NCI-H1417 treated with DMSO at 0.1 percent for 48 hours (cell line): ENCODE measurements at regions not wholly inside any gene's neighbourhood (a gene's known extent, or its start where the extent isn't known, plus 50 kb on each side); places are given as distances from the start of the nearest gene placed in this dataset.
"Not testable (repeated sequence)": the region's sequence is repeated elsewhere in the genome, so short reads cannot be mapped to it uniquely, and the experiment has no call there.

Source experiments
- DNase-seq: peaks from one replicate; lab custom pipeline; 2025; lab: John Stamatoyannopoulos, UW

DNA sequence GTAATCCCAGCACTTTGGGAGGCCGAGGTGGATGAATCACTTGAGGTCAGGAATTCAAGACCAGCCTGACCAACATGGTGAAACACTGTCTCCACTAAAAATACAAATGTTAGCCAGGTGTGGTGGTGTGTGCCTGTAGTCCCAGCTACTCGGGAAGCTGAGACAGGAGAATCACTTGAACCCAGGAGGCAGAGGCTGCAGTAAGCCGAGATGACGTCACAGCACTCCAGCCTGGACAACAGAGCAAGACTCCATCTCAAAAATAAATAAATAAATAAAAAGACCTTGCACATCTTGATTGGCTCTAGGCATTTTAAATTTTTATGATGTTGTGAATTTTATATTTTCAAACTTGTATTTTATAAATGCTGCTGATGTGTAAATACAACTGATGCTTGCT lies 141.7 kb downstream of the ARRDC3 start:
- DNase-seq: not testable (repeated sequence)

DNA sequence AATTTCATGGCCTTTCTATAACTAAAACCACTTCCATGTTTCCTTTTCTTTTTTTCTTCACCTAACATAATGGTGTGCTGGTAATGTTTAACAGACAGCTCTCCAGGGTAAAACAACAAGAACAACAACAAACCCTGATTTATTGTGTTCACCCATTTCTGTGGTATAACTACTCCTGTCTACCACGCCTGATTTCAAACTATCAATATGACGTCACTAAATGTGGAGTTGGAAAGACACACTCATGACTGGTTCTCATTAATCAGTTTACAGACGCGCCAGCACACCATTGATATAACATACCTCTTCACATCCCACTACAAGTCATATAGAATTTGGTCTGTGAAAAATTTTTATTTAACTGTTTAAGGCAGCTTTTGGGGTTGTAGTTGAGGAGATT lies 142.9 kb downstream of the ARRDC3 start:
- DNase-seq: no peak

DNA sequence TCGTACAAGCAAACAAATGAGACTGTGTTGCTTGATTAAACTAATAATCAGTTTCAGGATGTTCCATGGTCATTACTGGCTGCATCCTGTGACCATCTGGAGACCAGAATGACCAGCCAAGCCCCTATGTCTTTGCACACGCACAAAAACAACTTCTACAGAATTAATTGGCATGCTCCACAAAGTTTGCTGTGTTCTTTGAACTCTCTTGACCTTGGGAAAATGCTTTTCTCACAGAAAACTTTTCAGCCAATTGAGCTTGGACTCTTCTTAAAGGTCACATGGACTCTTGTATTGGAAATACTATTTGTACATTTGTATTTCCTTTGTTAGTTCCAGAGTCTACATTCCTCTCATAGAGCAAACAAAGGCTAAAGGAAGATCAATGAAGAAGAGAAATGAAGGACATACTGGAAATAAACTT lies 147.8 kb downstream of the ARRDC3 start:
- DNase-seq: no peak

DNA sequence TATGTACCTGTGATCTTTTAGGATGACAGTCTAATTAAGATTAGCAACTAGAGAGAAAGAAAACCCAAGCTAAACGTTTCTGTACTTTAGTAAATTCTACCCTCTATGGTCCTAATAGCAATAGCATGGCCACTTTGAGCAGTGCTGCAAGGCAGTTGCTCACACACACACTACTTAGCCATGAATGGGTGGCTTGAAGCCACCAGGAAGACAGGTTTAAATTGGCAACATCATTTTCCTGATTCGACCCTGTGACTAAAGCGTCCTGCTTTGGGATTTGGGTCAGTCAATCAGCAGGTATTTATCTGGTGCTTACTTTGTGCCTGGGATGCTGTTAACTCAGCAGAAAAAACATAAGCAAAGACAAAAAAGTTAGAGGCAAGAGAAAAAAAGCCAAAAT lies 150.6 kb downstream of the ARRDC3 start:
- DNase-seq: no peak

DNA sequence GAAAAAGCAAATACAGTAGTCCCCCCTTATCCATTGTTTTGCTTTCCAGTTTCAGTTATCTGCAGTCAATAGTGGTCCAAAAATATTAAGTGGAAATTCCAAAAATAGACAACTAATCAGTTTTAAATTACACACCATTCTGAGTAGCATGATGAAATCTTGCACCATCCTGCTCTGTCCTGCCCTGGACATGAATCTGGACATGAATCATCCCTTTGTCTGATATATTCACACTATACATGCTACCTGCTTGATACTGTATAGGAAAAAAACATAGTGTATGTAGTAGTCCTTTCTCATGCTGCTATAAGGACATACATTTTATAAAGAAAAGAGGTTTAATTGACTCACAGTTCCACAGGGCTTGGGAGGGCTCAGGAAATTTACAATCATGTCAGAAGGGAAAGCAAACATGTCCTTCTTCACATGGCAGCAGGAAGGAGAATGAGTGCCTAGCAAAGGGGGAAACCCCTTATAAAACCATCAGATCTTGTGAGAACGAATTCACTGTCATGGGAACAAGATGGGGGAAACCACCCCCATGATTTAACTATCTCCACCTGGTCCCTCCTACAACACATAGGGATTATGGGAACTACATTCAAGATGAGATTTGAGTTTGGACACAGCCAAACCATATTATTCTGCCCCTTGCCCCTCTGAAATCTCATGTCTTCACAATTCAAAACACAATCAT lies 153.9 kb downstream of the ARRDC3 start:
- no peak for DNase-seq

DNA sequence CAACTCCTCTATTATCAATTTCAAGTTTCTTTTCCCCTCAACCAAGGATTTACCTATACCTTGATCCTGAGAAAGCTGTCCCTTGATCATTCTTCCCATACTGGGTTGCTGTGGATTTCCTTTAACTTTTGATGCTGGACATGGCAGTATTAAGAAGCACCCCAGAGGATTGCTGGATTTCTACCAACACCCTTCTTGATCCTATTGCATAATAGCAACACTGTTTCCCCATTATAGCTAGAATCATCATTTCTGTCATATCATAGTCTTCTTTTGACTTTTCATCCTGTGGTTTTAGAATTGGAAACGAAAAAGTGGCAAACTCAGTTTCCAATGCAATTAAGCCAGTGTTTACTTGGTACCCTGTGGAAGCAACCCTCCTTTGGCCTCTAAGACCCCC lies 154.9 kb downstream of the ARRDC3 start:
- DNase-seq: no peak

DNA sequence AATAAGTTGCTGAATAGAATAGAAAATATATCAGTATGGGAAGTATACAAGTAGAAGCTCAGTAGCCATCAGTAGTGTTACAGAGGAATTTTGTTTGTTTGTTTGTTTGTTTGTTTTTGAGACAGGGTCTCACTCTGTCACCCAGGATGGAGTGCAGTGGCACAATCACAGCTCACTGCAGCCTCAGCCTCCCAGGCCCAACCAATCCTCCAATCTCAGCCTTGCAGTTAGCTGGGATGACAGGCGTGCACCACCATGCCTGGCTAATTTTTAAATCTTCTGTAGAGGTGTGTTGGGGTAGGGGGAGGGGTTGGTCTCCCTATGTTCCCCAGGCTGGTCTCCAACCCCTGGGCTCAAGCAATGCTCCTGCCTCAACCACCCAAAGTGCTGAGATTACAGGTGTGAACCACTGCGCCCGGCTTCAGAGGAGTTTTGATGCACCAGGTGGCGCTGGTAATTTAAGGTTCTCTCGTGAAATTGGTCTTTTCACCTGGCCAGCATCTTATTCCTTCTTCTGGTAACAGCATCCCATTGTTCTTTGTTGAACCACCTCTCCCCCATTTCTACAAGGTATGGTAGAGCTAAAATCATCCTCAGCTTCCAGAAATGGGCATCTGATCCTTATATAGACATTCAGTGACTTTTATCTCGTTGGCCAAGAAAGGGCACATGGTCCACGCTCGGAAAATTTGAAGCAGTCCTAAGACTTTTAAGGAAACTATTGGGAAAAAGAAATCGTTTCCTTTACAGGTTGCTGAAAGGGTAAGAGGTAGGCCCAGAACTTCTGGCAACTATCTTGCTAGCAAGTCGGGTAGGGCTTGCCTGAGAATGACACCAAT lies 157.1 kb downstream of the ARRDC3 start:
- no peak for DNase-seq

DNA sequence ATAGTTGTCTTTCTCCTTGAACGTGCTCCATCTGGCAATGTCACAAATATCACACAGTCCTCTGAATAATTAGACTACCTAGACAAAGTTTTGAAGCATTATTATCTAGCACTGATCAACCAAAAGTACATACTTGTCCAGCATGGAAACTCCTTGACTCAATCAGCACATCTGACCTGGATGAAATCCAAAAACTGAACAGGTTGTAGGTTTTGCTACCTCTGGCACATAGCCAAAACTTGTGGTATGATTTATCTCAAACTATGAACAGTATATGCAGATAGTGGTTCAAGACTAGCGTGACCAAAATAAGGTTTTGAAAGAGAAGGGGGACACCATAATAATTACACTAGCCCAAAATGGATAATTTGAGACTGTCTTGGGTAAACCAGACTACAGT lies 158.1 kb downstream of the ARRDC3 start:
- DNase-seq: no peak

DNA sequence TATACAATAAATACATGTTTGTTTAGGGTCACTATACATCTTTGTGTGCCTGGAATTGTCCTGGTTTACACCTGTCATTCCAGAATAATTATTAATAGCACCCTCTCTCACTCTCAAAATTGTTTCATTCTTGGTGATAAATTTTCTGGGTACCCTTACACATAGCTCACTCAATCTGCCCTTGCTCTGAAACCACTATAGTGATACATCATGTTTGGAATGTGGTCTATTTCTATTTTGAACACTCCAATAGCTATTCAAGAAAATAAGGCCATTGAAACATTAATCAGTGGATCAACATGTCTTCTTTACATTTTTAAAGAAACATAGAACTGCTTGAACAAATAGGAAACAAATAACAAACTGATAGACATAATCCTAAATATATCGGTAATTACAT lies 158.7 kb downstream of the ARRDC3 start:
- no peak for DNase-seq

DNA sequence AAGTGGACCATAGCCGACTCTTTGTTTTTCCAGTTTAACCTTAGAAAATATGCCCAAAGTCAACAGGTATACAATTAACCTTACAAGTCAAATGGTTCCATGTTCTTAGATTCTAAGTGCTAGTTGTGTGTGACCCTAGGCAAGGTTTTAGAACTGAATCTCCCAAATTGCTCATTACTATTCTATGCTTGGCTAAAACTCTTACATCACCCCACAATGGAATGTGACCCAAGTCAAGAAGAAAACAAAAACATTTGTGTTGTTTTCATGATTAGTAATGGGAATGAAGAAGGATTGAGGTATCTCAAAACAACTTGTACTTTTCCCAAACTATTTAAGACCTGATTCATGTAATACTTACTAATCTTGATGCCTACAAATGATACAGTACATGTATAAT lies 159.2 kb downstream of the ARRDC3 start:
- DNase-seq: no peak

DNA sequence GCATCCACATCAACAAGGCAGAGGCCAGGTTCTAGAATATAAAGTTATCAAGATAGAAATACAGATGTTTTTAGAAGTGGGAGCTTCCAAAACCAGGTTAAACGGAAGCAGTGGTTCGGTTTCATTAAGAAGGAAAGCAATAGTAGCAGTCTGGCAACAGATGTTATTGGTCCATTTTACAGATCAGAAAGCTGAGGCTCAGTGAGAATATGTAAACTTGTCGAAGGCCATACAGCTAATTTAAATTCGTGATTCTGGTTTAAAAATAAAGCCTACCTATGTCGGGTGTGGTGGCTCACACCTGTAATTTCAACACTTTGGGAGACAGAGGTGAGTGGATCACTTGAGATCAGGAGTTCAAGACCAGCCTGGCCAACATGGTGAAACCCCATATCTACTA lies 160.6 kb downstream of the ARRDC3 start:
- no peak for DNase-seq

DNA sequence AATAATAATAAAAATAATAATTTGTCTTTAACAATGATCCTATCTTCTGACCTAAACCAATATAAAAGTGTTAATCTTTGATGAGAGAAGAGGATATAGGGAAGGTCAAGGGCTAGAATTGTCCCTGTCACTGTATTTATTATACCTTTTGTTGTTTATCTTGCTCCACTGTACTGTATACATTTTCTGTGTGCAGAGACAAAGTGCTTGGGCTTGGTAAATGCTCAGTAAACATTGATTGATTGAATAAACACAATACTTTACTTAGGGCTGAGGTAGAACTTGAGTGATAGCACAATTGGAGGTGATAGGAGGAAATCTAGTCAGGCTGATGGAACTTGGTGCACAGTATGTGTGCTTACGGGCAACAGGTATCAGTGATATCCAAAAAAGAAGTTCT lies 161.2 kb downstream of the ARRDC3 start:
- DNase-seq: no peak

DNA sequence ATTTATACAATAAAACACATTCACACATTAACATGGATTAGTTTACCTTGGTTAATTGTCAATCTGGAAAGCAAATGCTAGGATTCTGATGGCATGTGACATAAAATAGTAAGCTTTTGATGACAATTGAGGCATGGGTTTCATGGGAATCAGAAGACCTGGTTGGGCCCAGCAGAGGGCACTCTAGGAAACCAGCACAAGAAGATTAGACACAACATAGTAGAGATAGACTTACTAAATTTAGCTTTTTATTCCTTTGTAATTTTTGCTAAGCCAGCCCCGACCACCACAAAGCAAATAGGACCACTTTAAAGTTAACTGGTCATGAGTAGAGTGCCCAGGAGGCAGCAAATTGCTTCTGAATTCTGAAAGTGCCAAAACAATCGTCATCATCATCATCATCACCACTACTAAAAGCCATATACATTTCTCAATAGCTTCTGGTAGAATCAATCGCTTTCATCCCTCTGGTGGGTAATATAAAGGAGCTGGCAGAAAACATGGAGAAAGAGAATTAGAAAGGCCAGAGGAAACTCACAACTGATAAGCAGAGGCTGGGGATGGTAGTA lies 163.2 kb downstream of the ARRDC3 start:
- no peak for DNase-seq

DNA sequence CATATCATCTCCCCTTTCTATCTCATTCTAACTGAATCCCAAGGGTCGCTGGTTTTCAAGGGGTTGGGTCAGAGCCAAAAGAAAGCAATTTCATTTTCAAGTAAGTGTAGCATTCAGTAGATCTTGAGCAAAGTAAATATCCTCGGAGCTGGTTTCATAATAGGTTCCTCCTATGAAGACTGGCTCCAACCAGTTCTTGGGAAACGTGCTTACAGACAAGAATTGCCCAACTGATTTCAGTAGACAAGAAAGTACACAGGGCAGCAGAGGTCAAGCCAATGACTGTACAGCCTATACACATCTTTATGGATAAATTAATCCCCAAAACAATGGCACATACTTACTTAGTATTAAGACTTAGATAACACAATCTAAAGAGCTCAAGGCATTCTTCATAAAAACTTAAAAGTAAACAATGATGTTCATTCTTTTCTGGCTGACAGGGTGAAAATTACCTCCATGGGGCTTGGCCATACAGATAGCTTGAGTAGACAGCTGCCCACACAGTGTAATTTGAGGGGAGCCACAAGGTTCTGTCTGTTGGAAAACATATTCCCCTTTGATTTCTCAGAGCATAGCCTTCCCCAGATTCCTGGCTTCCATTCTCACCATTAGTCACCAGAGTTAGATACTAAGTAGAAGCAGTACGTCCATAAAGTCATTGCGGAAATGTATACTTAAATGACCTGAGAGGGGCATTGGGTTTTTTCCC lies 163.9 kb downstream of the ARRDC3 start:
- DNase-seq: no peak

DNA sequence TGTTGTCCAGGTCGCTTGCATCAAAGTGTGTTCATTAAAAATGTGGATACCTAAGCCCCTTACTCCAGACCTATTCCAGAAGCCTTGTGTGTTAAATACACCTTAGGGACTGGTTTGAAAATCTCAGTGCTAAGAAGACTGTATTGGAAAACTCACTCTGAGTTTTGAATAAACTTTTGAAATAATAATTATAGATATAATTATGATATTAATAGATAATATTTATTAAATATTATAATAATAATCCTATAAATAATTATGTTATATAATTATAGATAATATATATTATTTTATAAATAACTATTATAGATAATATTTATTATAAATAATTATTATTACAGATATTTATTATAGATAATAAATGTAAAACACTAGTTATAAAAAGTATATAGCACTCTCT lies 165.3 kb downstream of the ARRDC3 start:
- DNase-seq: no peak

DNA sequence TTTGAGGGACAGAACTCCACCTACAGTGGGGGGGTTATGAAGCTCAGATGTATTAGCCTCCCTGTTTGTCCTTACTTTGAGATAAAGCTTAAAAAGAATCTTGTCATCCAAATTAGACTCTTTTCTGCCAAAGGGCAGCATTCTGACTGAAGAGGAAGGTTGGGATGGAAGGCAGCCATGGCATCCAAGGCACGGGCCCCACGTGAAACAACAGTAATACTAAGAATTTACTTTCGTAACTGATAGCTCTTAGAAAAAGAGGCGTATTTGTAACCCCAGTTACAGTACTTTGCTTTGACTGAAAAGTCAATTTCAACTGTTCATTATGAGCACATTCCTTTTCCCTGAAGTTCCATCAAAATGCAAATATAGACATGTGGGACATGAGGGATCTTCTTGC lies 168.5 kb downstream of the ARRDC3 start:
- DNase-seq: no peak
